Activated CD8-positive, alpha-beta memory T cell treated with anti-CD3 and anti-CD28 coated beads, Interleukin-2, amount 50 U/mL, for 4 hours (primary cell): ENCODE measurements at regions not wholly inside any gene's neighbourhood (a gene's known extent, or its start where the extent isn't known, plus 50 kb on each side); places are given as distances from the start of the nearest gene placed in this dataset.

Experiments used
- DNase-seq: peaks from one replicate; pipeline ENCODE4 v3.0.0-alpha.2; 2020

DNA sequence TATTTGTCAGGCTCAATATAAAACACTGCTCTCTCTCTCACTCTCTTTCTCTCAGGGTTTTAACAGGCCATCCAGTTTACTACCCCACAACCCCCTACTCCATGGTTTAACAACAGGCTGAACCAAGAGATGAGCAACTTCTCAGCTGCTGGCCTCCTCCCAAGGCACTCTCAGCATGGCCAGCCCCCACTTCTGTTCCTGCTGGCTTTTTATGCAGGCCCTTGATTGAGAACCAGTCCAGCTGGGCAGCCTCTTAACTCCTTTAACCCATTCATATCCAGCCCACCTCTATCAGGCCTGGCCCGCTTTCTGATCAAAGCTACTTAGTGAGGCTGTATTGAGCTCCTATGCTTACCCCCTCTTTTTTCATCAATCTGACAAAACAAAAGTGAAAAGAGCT is 346.8 kb upstream of the POU3F2 start:
- no peak for DNase-seq

DNA sequence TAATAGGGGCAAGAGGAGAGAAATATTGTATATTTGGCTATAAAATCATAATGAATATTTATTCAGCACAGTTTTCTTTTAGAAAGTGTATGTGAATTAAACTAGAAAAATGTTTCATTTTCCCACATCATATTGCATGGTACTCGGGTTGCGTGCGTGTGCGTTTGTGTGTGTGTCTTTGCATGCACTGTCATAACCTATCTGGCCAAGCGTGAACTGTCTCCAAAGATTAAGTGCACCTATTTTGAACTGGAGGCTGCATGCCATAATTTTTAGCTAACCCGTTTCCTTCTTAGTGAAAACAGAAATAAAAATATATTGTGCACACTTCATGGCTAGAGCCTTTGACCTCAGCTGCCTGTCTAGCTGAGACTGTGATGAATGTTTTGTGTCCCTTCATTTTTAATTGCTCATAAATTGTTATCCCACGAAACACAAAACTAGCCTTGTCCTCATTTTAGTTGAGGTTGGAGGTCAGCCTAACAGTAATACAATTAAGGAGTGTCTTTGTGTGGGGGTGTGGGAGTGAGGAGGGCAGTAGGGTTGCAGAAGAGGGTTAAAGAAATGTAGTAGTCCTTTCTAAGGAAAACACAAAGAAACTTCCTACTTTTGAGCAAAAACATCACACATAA is 336.1 kb upstream of the POU3F2 start:
- no peak for DNase-seq

DNA sequence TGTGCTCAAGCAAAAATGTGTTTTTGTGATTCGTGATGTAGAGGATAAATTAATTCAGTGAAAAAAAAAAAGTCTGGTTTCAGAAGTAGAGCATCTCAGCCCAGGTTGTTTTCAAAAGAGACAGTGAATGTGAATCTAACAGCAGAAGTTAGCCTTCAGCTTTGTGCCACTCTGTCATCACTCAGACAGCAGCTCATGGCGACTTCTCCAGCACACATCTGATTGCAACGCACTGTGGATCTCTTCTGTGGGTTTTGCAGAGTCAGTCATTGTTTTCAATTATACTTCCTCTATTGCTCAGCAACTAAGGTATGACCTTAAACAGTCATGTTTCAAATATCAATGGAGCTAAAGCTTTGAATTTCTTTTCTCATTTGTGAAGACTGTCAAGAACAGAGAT is 335.5 kb upstream of the POU3F2 start:
- no peak for DNase-seq

DNA sequence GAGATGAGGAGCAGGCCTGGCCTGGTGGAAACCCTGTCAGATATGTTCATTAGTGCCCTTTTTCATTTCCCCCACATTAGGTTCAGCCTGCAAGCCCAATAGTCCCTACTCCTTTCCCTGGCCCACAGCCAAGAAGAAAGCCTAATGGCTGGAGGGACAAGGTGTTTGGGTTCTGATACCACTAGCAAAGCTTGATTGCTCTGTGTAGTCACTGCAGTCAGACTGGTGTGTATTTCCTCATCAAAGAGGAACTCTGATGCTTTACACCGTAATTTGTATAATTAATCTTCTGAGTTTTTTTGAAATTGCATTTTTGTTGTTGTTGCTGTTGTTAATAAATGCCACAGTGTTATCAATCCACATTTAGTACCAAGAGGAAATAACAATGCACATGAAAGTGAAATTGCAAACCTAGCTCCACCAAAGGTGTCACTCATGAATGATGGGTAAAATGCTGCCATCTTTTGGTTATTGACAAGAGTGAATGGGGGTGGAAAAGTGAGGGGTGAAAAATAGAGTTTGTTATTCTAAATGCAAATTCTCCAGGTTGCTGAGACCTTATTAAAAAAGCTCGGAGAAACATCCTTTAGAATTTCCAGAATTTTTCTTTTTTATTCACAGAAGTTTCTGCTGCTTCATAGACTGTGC is 320.2 kb upstream of the POU3F2 start:
- no peak for DNase-seq

DNA sequence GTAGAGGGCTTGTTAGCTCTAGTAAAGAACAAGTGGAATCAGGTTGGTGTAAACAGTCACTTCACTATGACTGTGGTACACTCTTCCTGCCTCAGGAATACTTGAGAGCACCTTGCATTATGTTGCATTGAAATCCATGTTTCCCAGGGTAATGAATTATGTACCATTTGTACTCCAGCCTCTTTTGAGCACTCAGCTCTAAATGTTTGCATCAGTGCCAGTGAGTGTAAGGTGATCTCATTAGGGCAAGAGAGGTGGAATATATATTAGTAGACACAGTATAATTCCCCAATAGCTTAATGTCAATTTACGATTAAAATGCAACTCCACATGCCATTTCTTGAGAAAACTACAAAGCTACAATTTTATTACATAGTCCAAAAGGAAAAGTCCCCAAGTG is 319.6 kb upstream of the POU3F2 start:
- no peak for DNase-seq

DNA sequence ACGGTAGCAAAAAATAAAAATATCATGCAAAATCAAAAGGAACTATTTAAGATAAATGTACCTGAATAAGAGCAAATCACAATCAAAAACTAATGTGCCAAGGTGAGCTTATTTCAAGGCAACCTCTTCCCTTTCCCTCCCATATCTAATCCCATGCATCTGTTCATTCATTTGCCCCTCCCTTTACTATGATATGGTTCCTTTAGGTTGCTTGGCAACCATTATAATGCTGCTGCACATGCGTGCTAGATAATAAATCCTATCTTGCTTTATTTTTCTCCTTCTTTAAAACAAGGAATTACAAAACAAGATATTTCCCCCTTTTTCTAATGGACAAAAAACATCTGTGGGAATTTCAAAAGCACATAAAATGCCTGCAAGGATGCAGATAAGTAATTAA is 318.2 kb upstream of the POU3F2 start:
- DNase-seq, result no peak

- no peak for DNase-seq
These were observed 317.5 kb upstream of the POU3F2 start for GRCh38 chr6:98516866-98517265.

DNA sequence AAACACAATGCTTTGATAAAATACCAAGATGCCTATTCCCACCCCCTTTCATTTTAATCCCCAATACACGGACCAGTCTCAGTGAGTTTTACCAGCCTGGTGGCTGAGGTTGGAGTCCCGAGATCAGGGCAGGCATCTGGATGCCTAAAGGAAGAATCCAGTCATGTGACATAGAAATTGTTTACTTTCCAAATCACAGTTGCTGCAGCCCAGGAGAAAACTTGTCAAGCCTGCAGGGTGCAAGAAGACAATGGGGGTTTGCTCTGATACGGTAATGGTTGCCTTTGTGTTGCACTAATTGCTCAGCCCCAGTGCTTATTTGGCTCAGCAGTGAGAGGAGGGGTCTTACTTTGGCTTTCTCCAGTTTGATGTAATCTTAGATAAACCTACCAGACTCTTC is 308.5 kb upstream of the POU3F2 start:
- DNase-seq, result no peak

DNA sequence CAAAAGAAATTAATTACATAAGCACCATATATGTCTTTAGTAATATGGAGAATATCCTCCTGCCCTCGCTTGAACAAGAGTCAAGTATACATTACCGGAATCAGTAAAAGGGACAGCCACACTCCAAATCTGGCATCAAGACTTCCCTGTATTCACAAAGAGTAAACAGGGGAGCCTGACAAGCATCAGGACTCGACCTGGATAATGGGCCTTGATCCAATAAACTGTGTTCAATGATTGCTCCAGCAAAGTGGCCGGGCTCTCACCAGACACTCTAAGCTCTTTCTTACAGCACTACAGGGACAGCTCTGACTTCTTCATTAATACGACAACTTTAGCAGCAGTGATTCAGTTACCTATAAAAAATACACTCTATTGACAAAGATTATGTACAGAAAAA is 307.9 kb upstream of the POU3F2 start:
- no peak for DNase-seq

- DNase-seq, result no peak
These were observed 305.0 kb upstream of the POU3F2 start for GRCh38 chr6:98529364-98529763.

DNA sequence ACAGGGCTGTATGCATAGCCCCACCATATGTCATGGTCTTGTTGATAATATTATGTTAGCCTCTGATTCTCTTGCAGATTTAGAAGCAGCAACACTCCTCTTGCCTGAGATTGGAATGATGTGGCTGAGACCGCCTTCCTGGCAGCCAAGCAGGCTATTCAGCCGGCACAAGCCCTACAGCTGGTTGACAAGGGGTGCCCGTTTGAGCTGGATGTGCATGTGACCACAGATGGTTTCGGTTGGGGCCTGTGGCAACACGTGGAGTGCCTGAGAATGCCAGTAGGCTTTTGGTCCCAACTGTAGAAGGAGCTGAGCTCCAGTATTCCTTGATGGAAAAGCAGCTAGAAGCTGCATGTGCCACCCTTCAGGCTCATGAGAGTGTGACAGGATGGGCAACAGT is 303.6 kb upstream of the POU3F2 start:
- no peak for DNase-seq

GRCh38 chr6:98532004-98532403 is 302.4 kb upstream of the POU3F2 start:
- no peak for DNase-seq

GRCh38 chr6:98539741-98540140 is 294.6 kb upstream of the POU3F2 start:
- no peak for DNase-seq

DNA sequence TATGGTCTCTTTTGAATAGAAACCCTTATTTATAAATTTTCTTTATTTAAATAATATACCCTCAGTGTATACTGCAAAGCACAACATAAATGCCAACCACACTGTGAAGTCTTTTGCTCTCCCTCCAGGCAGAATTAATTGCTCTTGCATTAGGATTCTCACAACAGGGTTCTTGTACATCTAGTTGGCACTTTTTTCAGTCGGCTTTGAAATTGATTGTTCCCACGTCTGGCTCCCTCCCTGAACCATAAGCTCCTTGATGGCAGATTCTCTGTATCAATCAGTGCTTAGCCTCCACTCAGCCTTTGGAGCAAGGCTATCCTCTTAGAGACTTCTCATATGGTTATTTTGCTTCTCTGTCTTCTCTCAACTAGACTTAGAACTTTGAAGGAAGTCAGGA is 288.0 kb upstream of the POU3F2 start:
- DNase-seq, result no peak

GRCh38 chr6:98547151-98547550 is 287.2 kb upstream of the POU3F2 start:
- no peak for DNase-seq

GRCh38 chr6:98547634-98548033 is 286.7 kb upstream of the POU3F2 start:
- DNase-seq, result no peak

DNA sequence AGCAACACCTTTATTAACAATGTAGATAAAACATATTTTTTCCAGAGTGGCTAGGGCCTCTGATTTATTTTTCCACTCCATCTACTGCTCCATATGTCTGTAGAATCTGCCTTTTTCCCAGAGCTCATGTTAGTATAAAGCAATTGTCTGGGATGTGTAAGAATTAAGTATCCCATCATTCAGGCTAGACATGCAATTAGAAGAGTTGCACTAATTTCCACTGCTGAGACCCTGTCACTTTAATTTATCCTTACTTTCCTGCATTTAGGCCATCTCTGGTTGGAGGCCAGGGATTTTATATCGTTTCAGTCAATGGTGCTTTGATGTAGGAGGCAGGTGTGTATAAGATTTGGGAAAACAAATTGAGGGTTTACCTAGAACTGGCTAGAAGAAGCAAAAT is 286.1 kb upstream of the POU3F2 start:
- no peak for DNase-seq

GRCh38 chr6:98560418-98560817 is 274.0 kb upstream of the POU3F2 start:
- no peak for DNase-seq

DNA sequence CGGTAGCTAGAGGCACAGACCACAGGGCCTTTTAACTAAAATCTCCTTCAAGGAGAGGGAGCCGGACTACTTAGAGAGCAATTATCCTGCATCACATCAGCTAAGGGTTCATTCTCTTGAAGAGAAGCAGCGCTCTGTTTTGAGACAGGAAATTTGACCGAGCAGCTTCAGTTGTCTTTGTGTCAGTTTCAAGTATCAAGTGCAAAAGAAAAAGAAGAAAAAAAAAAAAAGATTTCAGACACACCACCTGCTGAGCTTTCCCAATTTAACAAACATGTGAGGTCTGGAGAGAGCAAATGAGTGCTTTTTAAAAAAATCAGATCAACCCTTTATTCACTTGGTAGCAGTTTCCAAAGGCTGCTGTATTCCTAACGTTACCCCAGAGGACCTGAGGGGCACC is 273.5 kb upstream of the POU3F2 start:
- no peak for DNase-seq

DNA sequence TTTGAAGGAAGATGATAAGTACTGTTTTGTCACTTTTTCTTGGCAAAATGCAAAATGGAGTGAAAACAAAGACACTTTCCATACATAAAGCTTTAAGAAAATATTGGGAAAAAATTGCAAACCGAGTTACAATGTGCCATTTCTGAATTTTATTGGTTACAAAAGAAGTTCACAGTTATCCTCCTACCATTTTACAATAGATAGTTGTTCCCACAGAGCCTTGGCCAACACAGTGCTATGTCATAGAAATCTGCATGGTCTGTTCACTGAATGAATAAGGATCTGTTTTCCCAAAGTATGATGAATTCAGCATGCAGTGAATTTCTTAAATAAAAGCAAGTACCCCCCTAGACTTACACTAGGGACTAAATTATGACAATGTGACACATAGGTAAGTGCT is 268.2 kb upstream of the POU3F2 start:
- no peak for DNase-seq

GRCh38 chr6:98572579-98572978 is 261.8 kb upstream of the POU3F2 start:
- no peak for DNase-seq

GRCh38 chr6:98574984-98575383 is 259.4 kb upstream of the POU3F2 start:
- DNase-seq, result no peak

DNA sequence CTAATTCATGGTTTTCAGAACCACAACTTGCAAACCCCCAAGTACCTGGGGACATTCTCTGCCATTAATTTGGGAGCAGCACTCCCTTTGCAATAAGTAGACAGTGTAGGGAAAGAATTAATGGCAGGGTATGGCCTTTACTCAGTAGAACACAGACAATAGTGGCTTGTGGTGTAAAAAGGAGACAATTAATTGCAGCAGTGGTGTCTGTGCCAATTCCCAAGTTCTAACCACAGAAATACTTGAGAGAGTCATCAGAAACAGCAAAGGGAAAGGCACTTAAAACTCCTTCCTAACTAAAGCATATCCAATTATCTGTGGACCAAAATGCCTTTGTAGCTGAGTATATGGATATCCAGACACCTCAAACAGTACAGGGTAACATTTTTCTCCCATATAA is 257.6 kb upstream of the POU3F2 start:
- DNase-seq, result no peak

GRCh38 chr6:98578016-98578415 is 256.4 kb upstream of the POU3F2 start:
- no peak for DNase-seq

DNA sequence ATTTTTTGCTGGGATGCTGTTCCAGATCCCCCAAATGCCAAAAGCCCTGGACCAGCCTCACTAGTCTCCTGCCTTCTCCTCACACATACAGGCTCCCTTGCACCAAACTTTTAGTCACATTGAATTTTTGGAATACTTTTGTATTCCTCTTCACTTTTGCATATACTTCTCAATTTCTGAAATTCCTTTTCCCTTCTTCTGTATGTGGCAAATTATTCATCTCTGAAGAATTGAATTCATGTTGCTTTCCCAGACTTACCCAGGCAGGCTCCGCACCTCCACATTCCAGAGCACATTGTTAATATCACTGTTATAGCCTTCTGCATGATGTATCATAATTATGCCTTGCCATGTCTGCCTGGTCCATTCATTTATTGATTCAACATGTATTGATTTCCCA is 255.3 kb upstream of the POU3F2 start:
- DNase-seq, result no peak
